CD4-positive, alpha-beta T cell treated with Interleukin-15 for 4 hours (primary cell): ENCODE measurements at regions not wholly inside any gene's neighbourhood (a gene's known extent, or its start where the extent isn't known, plus 50 kb on each side); places are given as distances from the start of the nearest gene placed in this dataset.
"Not testable (repeated sequence)": the region's sequence is repeated elsewhere in the genome, so short reads cannot be mapped to it uniquely, and the experiment has no call there.

Experiments
- DNase-seq: peaks from one replicate; pipeline ENCODE4 v3.0.0-alpha.2; 2020; ENCODE audit warnings: low spot score

- no peak for DNase-seq
Measured at GRCh38 chr4:60657041-60657440, 543.1 kb upstream of the ADGRL3 start.

GRCh38 chr4:60657807-60658206, 542.3 kb upstream of the ADGRL3 start:
- DNase-seq, result no peak

GRCh38 chr4:60663769-60664168, 536.4 kb upstream of the ADGRL3 start:
- no peak for DNase-seq

GRCh38 chr4:60682901-60683300, 517.2 kb upstream of the ADGRL3 start:
- DNase-seq, result no peak

- no peak for DNase-seq
Measured at GRCh38 chr4:60683357-60683756, 516.8 kb upstream of the ADGRL3 start.

GRCh38 chr4:60683973-60684372, 516.2 kb upstream of the ADGRL3 start:
- DNase-seq, result no peak

GRCh38 chr4:60696062-60696461, 504.1 kb upstream of the ADGRL3 start:
- DNase-seq, result not testable (repeated sequence)

GRCh38 chr4:60709061-60709460, 491.1 kb upstream of the ADGRL3 start:
- no peak for DNase-seq

- no peak for DNase-seq
Measured at GRCh38 chr4:60718874-60719273, 481.3 kb upstream of the ADGRL3 start.

- DNase-seq, result no peak
Measured at GRCh38 chr4:60721685-60722084, 478.4 kb upstream of the ADGRL3 start.

GRCh38 chr4:60723796-60724195, 476.3 kb upstream of the ADGRL3 start:
- no peak for DNase-seq

GRCh38 chr4:60724623-60725022, 475.5 kb upstream of the ADGRL3 start:
- DNase-seq, result no peak

- DNase-seq, result no peak
Measured at GRCh38 chr4:60726779-60727178, 473.3 kb upstream of the ADGRL3 start.

GRCh38 chr4:60729194-60729593, 470.9 kb upstream of the ADGRL3 start:
- no peak for DNase-seq

GRCh38 chr4:60729764-60730163, 470.4 kb upstream of the ADGRL3 start:
- DNase-seq, result not testable (repeated sequence)

GRCh38 chr4:60737858-60738257, 462.3 kb upstream of the ADGRL3 start:
- no peak for DNase-seq

GRCh38 chr4:60743654-60744053, 456.5 kb upstream of the ADGRL3 start:
- DNase-seq, result no peak

- DNase-seq, result no peak
Measured at GRCh38 chr4:60744767-60745166, 455.4 kb upstream of the ADGRL3 start.

GRCh38 chr4:60745800-60746571, 454.1 kb upstream of the ADGRL3 start:
- no peak for DNase-seq

- DNase-seq, result no peak
Measured at GRCh38 chr4:60750962-60751361, 449.2 kb upstream of the ADGRL3 start.

GRCh38 chr4:60757986-60758680, 442.0 kb upstream of the ADGRL3 start:
- no peak for DNase-seq

- DNase-seq, result no peak
Measured at GRCh38 chr4:60759518-60760245, 440.4 kb upstream of the ADGRL3 start.

- no peak for DNase-seq
Measured at GRCh38 chr4:60780874-60781273, 419.3 kb upstream of the ADGRL3 start.
